Gastroesophageal sphincter (tissue), 4 donors: ENCODE measurements at regions not wholly inside any gene's neighbourhood (a gene's known extent, or its start where the extent isn't known, plus 50 kb on each side); places are given as distances from the start of the nearest gene placed in this dataset.

Source experiments
- ATAC-seq: fragments of 150-250 bp; one replicate; pipeline ENCODE4 v1.9.1; 2016; ENCODE audit warnings: mild to moderate bottlenecking, moderate library complexity
- H3K27ac ChIP-seq, 4 donors: fragments of 200-600 bp; sonication (generic) in 3 of 4; 1 replicate in 3 of 4; 2 replicates in 1 of 4; pipeline ENCODE4 v1.5.1; 2016 to 2019
- H3K27me3 ChIP-seq: fragments of 200-600 bp; sonication (generic); one replicate; pipeline ENCODE4 v1.5.1; 2019
- H3K36me3 ChIP-seq, 2 donors: fragments of 200-600 bp; sonication (generic); one replicate each; pipeline ENCODE4 v1.5.1; 2019; ENCODE audit warnings: control low read depth in 1 of 2
- H3K4me1 ChIP-seq, 3 donors: fragments of 200-600 bp; sonication (generic); 1 replicate in 2 of 3; 2 replicates in 1 of 3; pipeline ENCODE4 v1.5.1; 2016 to 2019; ENCODE audit warnings: control low read depth in 2 of 3
- H3K4me3 ChIP-seq, 2 donors: fragments of 200-600 bp; sonication (generic); one replicate each; pipeline ENCODE4 v1.5.1; 2019; ENCODE audit warnings: mild to moderate bottlenecking in 1 of 2, moderate library complexity in 1 of 2
- H3K9me3 ChIP-seq, 3 donors: fragments of 200-600 bp; sonication (generic); one replicate each; pipeline ENCODE4 v1.5.1; 2017 to 2019; ENCODE audit warnings: control low read depth in 2 of 3
- EP300 ChIP-seq: sonication (generic); formaldehyde crosslinking; IDR thresholded peaks from one replicate; pipeline ENCODE4 v1.6.1; 2017; ENCODE audit warnings: antibody characterized with exemption, mild to moderate bottlenecking
- POLR2A ChIP-seq, 2 donors: fragments of 450-650 bp; IDR thresholded peaks; one replicate each; pipeline ENCODE4 v1.6.1; 2017; ENCODE audit warnings: antibody characterized with exemption in 2 of 2, mild to moderate bottlenecking in 2 of 2, moderate library complexity in 1 of 2
- POLR2AphosphoS5 ChIP-seq: sonication (generic); formaldehyde crosslinking; IDR thresholded peaks from one replicate; pipeline ENCODE4 v1.6.1; 2017; ENCODE audit warnings: antibody characterized with exemption
- WGBS, 2 donors: methylation state at CpG; one replicate each; pipeline ENCODE4 v1.1.5; 2018; ENCODE audit warnings: low coverage in 1 of 2; 5-methylcytosine and 5-hydroxymethylcytosine counted together
- TF ChIP-seq, protein P1 (sequence below), 4 experiments: fragments of 200-600 bp in 2 of 4; fragments of 450-650 bp in 2 of 4; sonication (generic) in 1 of 4; IDR thresholded peaks; one replicate each; pipeline ENCODE4 v1.5.1; 2017 to 2019; ENCODE audit warnings: antibody characterized with exemption in 4 of 4, mild to moderate bottlenecking in 2 of 4, moderate library complexity in 2 of 4

DNA sequence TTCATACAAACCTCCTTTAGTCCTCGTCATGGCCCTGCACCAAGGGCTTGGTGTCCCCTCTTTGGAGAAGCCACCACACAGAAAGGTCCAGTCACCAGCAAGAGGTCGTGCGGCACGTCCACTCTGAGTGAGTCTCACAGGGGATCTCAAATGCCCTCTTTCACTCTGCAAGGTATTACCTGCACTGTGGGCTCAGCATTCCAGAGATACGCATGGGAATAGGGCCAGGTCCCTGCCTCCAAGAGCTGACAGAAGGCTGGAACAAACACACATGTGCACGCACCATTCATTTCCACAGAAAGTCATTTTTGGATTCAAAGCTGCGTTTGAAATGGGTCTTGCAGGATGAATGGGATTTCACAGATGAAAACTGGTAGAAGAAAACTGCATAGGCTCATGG is 50.4 kb upstream of the TJP1 start:
- no peaks in the 10 kb centered on the region for H3K36me3 ChIP-seq
- H3K4me1 ChIP-seq = peaks cover 0 to 25% (median 0%) of the 10 kb centered on the region in 3 donors
- peaks cover 10% of the 10 kb centered on the region for H3K27me3 ChIP-seq
- H3K4me3 ChIP-seq = no peak overlapping the region
- TF ChIP-seq EP300 = no peak
- TF ChIP-seq POLR2A (IDR thresholded peaks at IDR 0.05) = no peak
- TF ChIP-seq, protein P1, sequence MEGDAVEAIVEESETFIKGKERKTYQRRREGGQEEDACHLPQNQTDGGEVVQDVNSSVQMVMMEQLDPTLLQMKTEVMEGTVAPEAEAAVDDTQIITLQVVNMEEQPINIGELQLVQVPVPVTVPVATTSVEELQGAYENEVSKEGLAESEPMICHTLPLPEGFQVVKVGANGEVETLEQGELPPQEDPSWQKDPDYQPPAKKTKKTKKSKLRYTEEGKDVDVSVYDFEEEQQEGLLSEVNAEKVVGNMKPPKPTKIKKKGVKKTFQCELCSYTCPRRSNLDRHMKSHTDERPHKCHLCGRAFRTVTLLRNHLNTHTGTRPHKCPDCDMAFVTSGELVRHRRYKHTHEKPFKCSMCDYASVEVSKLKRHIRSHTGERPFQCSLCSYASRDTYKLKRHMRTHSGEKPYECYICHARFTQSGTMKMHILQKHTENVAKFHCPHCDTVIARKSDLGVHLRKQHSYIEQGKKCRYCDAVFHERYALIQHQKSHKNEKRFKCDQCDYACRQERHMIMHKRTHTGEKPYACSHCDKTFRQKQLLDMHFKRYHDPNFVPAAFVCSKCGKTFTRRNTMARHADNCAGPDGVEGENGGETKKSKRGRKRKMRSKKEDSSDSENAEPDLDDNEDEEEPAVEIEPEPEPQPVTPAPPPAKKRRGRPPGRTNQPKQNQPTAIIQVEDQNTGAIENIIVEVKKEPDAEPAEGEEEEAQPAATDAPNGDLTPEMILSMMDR (IDR thresholded peaks at IDR 0.05) = no peak
- no peak for TF ChIP-seq POLR2AphosphoS5
- 68% methylated on average over 2 to 4 of the region's 7 CpGs for WGBS, 2 donors
- H3K27ac ChIP-seq = no peak overlapping the region
- ATAC-seq = no peak
- H3K9me3 ChIP-seq = no peaks in the 10 kb centered on the region
